ENCODE measurements at regions not wholly inside any gene's neighbourhood (a gene's known extent, or its start where the extent isn't known, plus 50 kb on each side); places are given as distances from the start of the nearest gene placed in this dataset.

- DNase-seq = no peak
Measured at GRCh38 chr7:88500131-88500530, 193.4 kb upstream of the STEAP4 start.

GRCh38 chr7:88495881-88496725, 189.4 kb upstream of the STEAP4 start:
- no peak for DNase-seq
- no peaks in the 10 kb centered on the region for H3K9me3 Mint-ChIP-seq (ENCODE audit: unreplicated experiment)
- no peak overlapping the region for H3K4me3 Mint-ChIP-seq (ENCODE audit: unreplicated experiment)
- H3K27me3 Mint-ChIP-seq (ENCODE audit: unreplicated experiment) = no peaks in the 10 kb centered on the region
- H3K36me3 Mint-ChIP-seq (ENCODE audit: unreplicated experiment) = no peaks in the 10 kb centered on the region
- no peaks in the 10 kb centered on the region for H3K4me1 Mint-ChIP-seq (ENCODE audit: low read depth, unreplicated experiment)
- no peak for TF ChIP-seq CTCF (IDR thresholded peaks at IDR 0.05; ENCODE audit: partially characterized antibody, unreplicated experiment)
- no peak overlapping the region for H3K27ac Mint-ChIP-seq (ENCODE audit: unreplicated experiment)

More at GRCh38 chr7:88500131-88500530, 193.4 kb upstream of the STEAP4 start:
- no peak overlapping the region for H3K27ac Mint-ChIP-seq (ENCODE audit: unreplicated experiment)
- H3K27me3 Mint-ChIP-seq (ENCODE audit: unreplicated experiment) = no peaks in the 10 kb centered on the region
- no peak overlapping the region for H3K4me3 Mint-ChIP-seq (ENCODE audit: unreplicated experiment)
- H3K36me3 Mint-ChIP-seq (ENCODE audit: unreplicated experiment) = no peaks in the 10 kb centered on the region
- no peaks in the 10 kb centered on the region for H3K4me1 Mint-ChIP-seq (ENCODE audit: low read depth, unreplicated experiment)
- no peaks in the 10 kb centered on the region for H3K9me3 Mint-ChIP-seq (ENCODE audit: unreplicated experiment)
- TF ChIP-seq CTCF (IDR thresholded peaks at IDR 0.05; ENCODE audit: partially characterized antibody, unreplicated experiment) = no peak

- H3K9me3 Mint-ChIP-seq (ENCODE audit: unreplicated experiment) = no peaks in the 10 kb centered on the region
- no peak overlapping the region for H3K27ac Mint-ChIP-seq (ENCODE audit: unreplicated experiment)
- no peak overlapping the region for H3K4me3 Mint-ChIP-seq (ENCODE audit: unreplicated experiment)
- no peak for TF ChIP-seq CTCF (IDR thresholded peaks at IDR 0.05; ENCODE audit: partially characterized antibody, unreplicated experiment)
- peaks cover 3% of the 10 kb centered on the region for H3K4me1 Mint-ChIP-seq (ENCODE audit: low read depth, unreplicated experiment)
- H3K36me3 Mint-ChIP-seq (ENCODE audit: unreplicated experiment) = no peaks in the 10 kb centered on the region
- no peak for DNase-seq
- H3K27me3 Mint-ChIP-seq (ENCODE audit: unreplicated experiment) = no peaks in the 10 kb centered on the region
Measured at GRCh38 chr7:88492153-88492552, 185.5 kb upstream of the STEAP4 start.

GRCh38 chr7:88490874-88491273, 184.2 kb upstream of the STEAP4 start:
- Mint-ChIP-seq H3K36me3 (ENCODE audit: unreplicated experiment) (no peaks in the 10 kb centered on the region), H3K27me3 (ENCODE audit: unreplicated experiment) (no peaks in the 10 kb centered on the region), H3K9me3 (ENCODE audit: unreplicated experiment) (no peaks in the 10 kb centered on the region), H3K4me3 (ENCODE audit: unreplicated experiment) (no peak overlapping the region), H3K27ac (ENCODE audit: unreplicated experiment) (no peak overlapping the region), H3K4me1 (ENCODE audit: low read depth, unreplicated experiment) (peaks cover 3% of the 10 kb centered on the region)
- no peak for TF ChIP-seq CTCF (IDR thresholded peaks at IDR 0.05; ENCODE audit: partially characterized antibody, unreplicated experiment)
- no peak for DNase-seq

- no peak for TF ChIP-seq CTCF (IDR thresholded peaks at IDR 0.05; ENCODE audit: partially characterized antibody, unreplicated experiment)
- Mint-ChIP-seq H3K27me3 (ENCODE audit: unreplicated experiment) (no peaks in the 10 kb centered on the region), H3K36me3 (ENCODE audit: unreplicated experiment) (no peaks in the 10 kb centered on the region), H3K4me1 (ENCODE audit: low read depth, unreplicated experiment) (peaks cover 3% of the 10 kb centered on the region), H3K27ac (ENCODE audit: unreplicated experiment) (no peak overlapping the region), H3K4me3 (ENCODE audit: unreplicated experiment) (no peak overlapping the region), H3K9me3 (ENCODE audit: unreplicated experiment) (no peaks in the 10 kb centered on the region)
- no peak for DNase-seq
Measured at GRCh38 chr7:88490161-88490560, 183.5 kb upstream of the STEAP4 start.
